ENCODE measurements at regions not wholly inside any gene's neighbourhood (a gene's known extent, or its start where the extent isn't known, plus 50 kb on each side); places are given as distances from the start of the nearest gene placed in this dataset.
"Not testable (repeated sequence)": the region's sequence is repeated elsewhere in the genome, so short reads cannot be mapped to it uniquely, and the experiment has no call there.

DNA sequence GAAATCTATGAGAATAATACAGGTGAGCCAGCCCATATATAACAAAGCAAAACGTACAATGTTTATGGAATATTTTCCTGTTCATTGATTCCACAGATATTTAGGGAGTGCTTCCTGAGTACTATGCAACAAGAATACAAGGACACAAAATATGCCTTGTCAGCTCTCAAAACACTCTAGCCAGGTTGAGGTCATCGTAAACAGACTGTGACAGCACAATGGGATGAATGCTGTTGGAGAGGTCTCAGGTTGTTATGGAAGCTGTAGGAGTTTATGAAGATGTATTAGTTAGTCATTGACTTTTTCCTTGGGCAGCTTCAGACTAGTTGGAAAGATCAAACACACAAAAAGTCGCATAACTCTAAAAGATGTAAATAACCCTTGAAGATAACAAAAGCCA, 98.1 kb upstream of the SEC22B start:
- TF ChIP-seq RAD51 (IDR thresholded peaks at IDR 0.05; ENCODE audit: borderline replicate concordance); ZNF282 (IDR thresholded peaks at IDR 0.05; ENCODE audit: partially characterized antibody); ZSCAN12 (CRISPR knock-in tag; IDR thresholded peaks at IDR 0.05); KLF13 (CRISPR knock-in tag; IDR thresholded peaks at IDR 0.05); ATF3 (CRISPR knock-in tag; IDR thresholded peaks at IDR 0.05); EP300 (IDR thresholded peaks at IDR 0.05; ENCODE audit: low read depth in 2 of 2, low read length in 2 of 2); EP300 (CRISPR knock-in tag; IDR thresholded peaks at IDR 0.05; ENCODE audit: borderline replicate concordance); CBFB (CRISPR knock-in tag; IDR thresholded peaks at IDR 0.05); NR3C1 (CRISPR knock-in tag; IDR thresholded peaks at IDR 0.05); POLR2AphosphoS2 (IDR thresholded peaks at IDR 0.05; ENCODE audit: low read depth, low read length): not testable (repeated sequence)
- TF ChIP-seq, protein P1, sequence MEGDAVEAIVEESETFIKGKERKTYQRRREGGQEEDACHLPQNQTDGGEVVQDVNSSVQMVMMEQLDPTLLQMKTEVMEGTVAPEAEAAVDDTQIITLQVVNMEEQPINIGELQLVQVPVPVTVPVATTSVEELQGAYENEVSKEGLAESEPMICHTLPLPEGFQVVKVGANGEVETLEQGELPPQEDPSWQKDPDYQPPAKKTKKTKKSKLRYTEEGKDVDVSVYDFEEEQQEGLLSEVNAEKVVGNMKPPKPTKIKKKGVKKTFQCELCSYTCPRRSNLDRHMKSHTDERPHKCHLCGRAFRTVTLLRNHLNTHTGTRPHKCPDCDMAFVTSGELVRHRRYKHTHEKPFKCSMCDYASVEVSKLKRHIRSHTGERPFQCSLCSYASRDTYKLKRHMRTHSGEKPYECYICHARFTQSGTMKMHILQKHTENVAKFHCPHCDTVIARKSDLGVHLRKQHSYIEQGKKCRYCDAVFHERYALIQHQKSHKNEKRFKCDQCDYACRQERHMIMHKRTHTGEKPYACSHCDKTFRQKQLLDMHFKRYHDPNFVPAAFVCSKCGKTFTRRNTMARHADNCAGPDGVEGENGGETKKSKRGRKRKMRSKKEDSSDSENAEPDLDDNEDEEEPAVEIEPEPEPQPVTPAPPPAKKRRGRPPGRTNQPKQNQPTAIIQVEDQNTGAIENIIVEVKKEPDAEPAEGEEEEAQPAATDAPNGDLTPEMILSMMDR (CRISPR knock-in tag; IDR thresholded peaks at IDR 0.05) = not testable (repeated sequence)
- TF ChIP-seq, protein P2, sequence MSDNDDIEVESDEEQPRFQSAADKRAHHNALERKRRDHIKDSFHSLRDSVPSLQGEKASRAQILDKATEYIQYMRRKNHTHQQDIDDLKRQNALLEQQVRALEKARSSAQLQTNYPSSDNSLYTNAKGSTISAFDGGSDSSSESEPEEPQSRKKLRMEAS (IDR thresholded peaks at IDR 0.05) = not testable (repeated sequence)

Data from HepG2 (cell line).